GM21576 (cell line): ENCODE measurements at regions not wholly inside any gene's neighbourhood (a gene's known extent, or its start where the extent isn't known, plus 50 kb on each side); places are given as distances from the start of the nearest gene placed in this dataset.
"Not testable (repeated sequence)": the region's sequence is repeated elsewhere in the genome, so short reads cannot be mapped to it uniquely, and the experiment has no call there.

Source experiments
- ATAC-seq: cut with Tn5 transposase; IDR thresholded peaks from one replicate; pipeline ENCODE4 v1.9.1; 2021; ENCODE audit warnings: mild to moderate bottlenecking, moderate library complexity; ENCODE audit not compliant: unreplicated experiment

- ATAC-seq: no peak
Observed at GRCh38 chrX:75873993-75874392, 88.9 kb upstream of the MAGEE2 start.

GRCh38 chrX:75883446-75883845 lies 98.4 kb upstream of the MAGEE2 start:
- ATAC-seq: no peak

- no peak for ATAC-seq
Observed at GRCh38 chrX:75887833-75888232, 102.8 kb upstream of the MAGEE2 start.

GRCh38 chrX:75892749-75893148 lies 107.7 kb upstream of the MAGEE2 start:
- no peak for ATAC-seq

GRCh38 chrX:75893281-75893680 lies 108.2 kb upstream of the MAGEE2 start:
- ATAC-seq: no peak

- no peak for ATAC-seq
Observed at GRCh38 chrX:75911716-75912115, 126.7 kb upstream of the MAGEE2 start.

- no peak for ATAC-seq
Observed at GRCh38 chrX:75957107-75957610, 172.1 kb upstream of the MAGEE2 start.

GRCh38 chrX:75961321-75961720 lies 176.3 kb upstream of the MAGEE2 start:
- not testable (repeated sequence) for ATAC-seq

- no peak for ATAC-seq
Observed at GRCh38 chrX:75963774-75964173, 178.7 kb upstream of the MAGEE2 start.

- ATAC-seq: no peak
Observed at GRCh38 chrX:75968293-75968692, 183.2 kb upstream of the MAGEE2 start.

- no peak for ATAC-seq
Observed at GRCh38 chrX:75986976-75987375, 185.9 kb upstream of the PBDC1 start.

- ATAC-seq: peak; percentile 73
Observed at GRCh38 chrX:75989806-75990590, 182.9 kb upstream of the PBDC1 start.

GRCh38 chrX:75997692-75998091 lies 175.2 kb upstream of the PBDC1 start:
- no peak for ATAC-seq

- ATAC-seq: no peak
Observed at GRCh38 chrX:76014321-76014720, 158.5 kb upstream of the PBDC1 start.

- ATAC-seq: no peak
Observed at GRCh38 chrX:76026292-76026691, 146.6 kb upstream of the PBDC1 start.

GRCh38 chrX:76026751-76027150 lies 146.1 kb upstream of the PBDC1 start:
- no peak for ATAC-seq

GRCh38 chrX:76029385-76029784 lies 143.5 kb upstream of the PBDC1 start:
- no peak for ATAC-seq

- ATAC-seq: no peak
Observed at GRCh38 chrX:76064825-76065224, 108.0 kb upstream of the PBDC1 start.

GRCh38 chrX:76076124-76076523 lies 96.7 kb upstream of the PBDC1 start:
- no peak for ATAC-seq

- no peak for ATAC-seq
Observed at GRCh38 chrX:76109654-76110053, 63.2 kb upstream of the PBDC1 start.
